ENCODE measurements at regions not wholly inside any gene's neighbourhood (a gene's known extent, or its start where the extent isn't known, plus 50 kb on each side); places are given as distances from the start of the nearest gene placed in this dataset.

- no peak for TF ChIP-seq CTCF (IDR thresholded peaks at IDR 0.05; ENCODE audit: unreplicated experiment in 3 of 3)
- H3K9me3 Mint-ChIP-seq: no peaks in the 10 kb centered on the region
- H3K36me3 Mint-ChIP-seq (ENCODE audit: low read depth): no peaks in the 10 kb centered on the region
- H3K27me3 Mint-ChIP-seq (ENCODE audit: low read depth): peaks cover 8% of the 10 kb centered on the region
- peaks cover 6% of the 10 kb centered on the region for H3K4me1 Mint-ChIP-seq
- H3K4me3 Mint-ChIP-seq: no peak overlapping the region
- no peak overlapping the region for H3K27ac Mint-ChIP-seq
Measured at GRCh38 chr6:91023529-91023928, 436.7 kb upstream of the MAP3K7 start.

GRCh38 chr6:91020744-91021143, 433.9 kb upstream of the MAP3K7 start:
- TF ChIP-seq CTCF (IDR thresholded peaks at IDR 0.05; ENCODE audit: unreplicated experiment in 3 of 3): no peak
- peaks cover 8% of the 10 kb centered on the region for H3K27me3 Mint-ChIP-seq (ENCODE audit: low read depth)
- H3K36me3 Mint-ChIP-seq (ENCODE audit: low read depth): no peaks in the 10 kb centered on the region
- no peaks in the 10 kb centered on the region for H3K9me3 Mint-ChIP-seq
- no peak overlapping the region for H3K27ac Mint-ChIP-seq
- H3K4me1 Mint-ChIP-seq: peaks cover 6% of the 10 kb centered on the region
- H3K4me3 Mint-ChIP-seq: no peak overlapping the region

- no peaks in the 10 kb centered on the region for H3K36me3 Mint-ChIP-seq (ENCODE audit: low read depth)
- no peak overlapping the region for H3K4me3 Mint-ChIP-seq
- H3K27ac Mint-ChIP-seq: no peak overlapping the region
- H3K4me1 Mint-ChIP-seq: peaks cover 6% of the 10 kb centered on the region
- no peak for TF ChIP-seq CTCF (IDR thresholded peaks at IDR 0.05; ENCODE audit: unreplicated experiment in 3 of 3)
- H3K27me3 Mint-ChIP-seq (ENCODE audit: low read depth): peaks cover 8% of the 10 kb centered on the region
- H3K9me3 Mint-ChIP-seq: no peaks in the 10 kb centered on the region
Measured at GRCh38 chr6:91018586-91018985, 431.7 kb upstream of the MAP3K7 start.

GRCh38 chr6:91013511-91013910, 426.6 kb upstream of the MAP3K7 start:
- no peaks in the 10 kb centered on the region for H3K4me1 Mint-ChIP-seq
- no peaks in the 10 kb centered on the region for H3K36me3 Mint-ChIP-seq (ENCODE audit: low read depth)
- no peak for TF ChIP-seq CTCF (IDR thresholded peaks at IDR 0.05; ENCODE audit: unreplicated experiment in 3 of 3)
- H3K27ac Mint-ChIP-seq: no peak overlapping the region
- no peaks in the 10 kb centered on the region for H3K27me3 Mint-ChIP-seq (ENCODE audit: low read depth)
- no peak overlapping the region for H3K4me3 Mint-ChIP-seq
- H3K9me3 Mint-ChIP-seq: no peaks in the 10 kb centered on the region

GRCh38 chr6:90997076-90997475, 410.2 kb upstream of the MAP3K7 start:
- Mint-ChIP-seq H3K9me3 (no peaks in the 10 kb centered on the region), H3K4me1 (peaks cover 5% of the 10 kb centered on the region), H3K27me3 (ENCODE audit: low read depth) (no peaks in the 10 kb centered on the region), H3K27ac (no peak overlapping the region), H3K4me3 (no peak overlapping the region), H3K36me3 (ENCODE audit: low read depth) (no peaks in the 10 kb centered on the region)
- TF ChIP-seq CTCF (IDR thresholded peaks at IDR 0.05; ENCODE audit: unreplicated experiment in 3 of 3): no peak

GRCh38 chr6:90993770-90994169, 406.9 kb upstream of the MAP3K7 start:
- H3K36me3 Mint-ChIP-seq (ENCODE audit: low read depth): no peaks in the 10 kb centered on the region
- no peak overlapping the region for H3K4me3 Mint-ChIP-seq
- no peaks in the 10 kb centered on the region for H3K27me3 Mint-ChIP-seq (ENCODE audit: low read depth)
- H3K9me3 Mint-ChIP-seq: no peaks in the 10 kb centered on the region
- no peak for TF ChIP-seq CTCF (IDR thresholded peaks at IDR 0.05; ENCODE audit: unreplicated experiment in 3 of 3)
- H3K27ac Mint-ChIP-seq: no peak overlapping the region
- H3K4me1 Mint-ChIP-seq: peaks cover 5% of the 10 kb centered on the region

All from nephron (organoid).